HG03135 (cell line): ENCODE measurements at regions not wholly inside any gene's neighbourhood (a gene's known extent, or its start where the extent isn't known, plus 50 kb on each side); places are given as distances from the start of the nearest gene placed in this dataset.
"Not testable (repeated sequence)": the region's sequence is repeated elsewhere in the genome, so short reads cannot be mapped to it uniquely, and the experiment has no call there.

Experiments
- ATAC-seq: cut with Tn5 transposase; IDR thresholded peaks from one replicate; pipeline ENCODE4 v1.9.1; 2021; ENCODE audit warnings: mild to moderate bottlenecking, moderate library complexity; ENCODE audit not compliant: unreplicated experiment

DNA sequence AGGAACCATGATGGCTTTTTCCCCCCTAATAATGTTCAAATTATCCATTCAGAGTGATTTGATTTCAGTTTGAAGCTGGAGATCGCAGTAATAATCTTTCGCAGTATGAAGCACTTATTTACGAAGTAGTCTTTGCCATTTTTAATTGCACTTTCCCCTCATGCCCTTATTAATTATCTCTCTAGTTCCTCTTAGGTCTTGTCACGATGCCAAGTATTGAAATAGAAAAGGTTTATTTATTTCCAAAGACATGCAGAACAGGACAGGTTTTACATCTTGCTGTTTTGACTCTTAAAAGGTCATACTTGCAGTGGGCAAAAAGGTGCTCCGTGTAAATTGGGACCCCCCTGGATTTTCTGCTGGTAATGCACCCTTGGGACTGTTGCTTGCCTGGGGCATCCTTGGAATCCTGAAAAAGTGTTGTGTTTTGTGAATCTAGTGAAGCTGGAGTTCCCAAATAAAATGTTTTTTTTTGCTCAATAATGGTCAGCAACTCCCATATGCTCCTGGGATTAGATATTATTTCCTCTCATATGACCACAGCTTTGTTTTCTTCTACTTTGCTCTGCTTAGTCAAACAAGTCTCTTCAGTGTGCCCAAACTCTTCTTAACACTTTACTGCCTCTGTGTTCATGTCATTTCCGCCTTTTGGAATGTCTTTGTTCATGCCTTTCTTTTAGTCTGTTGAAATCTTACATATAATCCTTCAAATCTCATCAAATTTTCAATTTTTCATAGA, 278.3 kb downstream of the TMEM38B start:
- ATAC-seq = no peak

- no peak for ATAC-seq
Observed at GRCh38 chr9:105973951-105974351, 279.6 kb downstream of the TMEM38B start.

DNA sequence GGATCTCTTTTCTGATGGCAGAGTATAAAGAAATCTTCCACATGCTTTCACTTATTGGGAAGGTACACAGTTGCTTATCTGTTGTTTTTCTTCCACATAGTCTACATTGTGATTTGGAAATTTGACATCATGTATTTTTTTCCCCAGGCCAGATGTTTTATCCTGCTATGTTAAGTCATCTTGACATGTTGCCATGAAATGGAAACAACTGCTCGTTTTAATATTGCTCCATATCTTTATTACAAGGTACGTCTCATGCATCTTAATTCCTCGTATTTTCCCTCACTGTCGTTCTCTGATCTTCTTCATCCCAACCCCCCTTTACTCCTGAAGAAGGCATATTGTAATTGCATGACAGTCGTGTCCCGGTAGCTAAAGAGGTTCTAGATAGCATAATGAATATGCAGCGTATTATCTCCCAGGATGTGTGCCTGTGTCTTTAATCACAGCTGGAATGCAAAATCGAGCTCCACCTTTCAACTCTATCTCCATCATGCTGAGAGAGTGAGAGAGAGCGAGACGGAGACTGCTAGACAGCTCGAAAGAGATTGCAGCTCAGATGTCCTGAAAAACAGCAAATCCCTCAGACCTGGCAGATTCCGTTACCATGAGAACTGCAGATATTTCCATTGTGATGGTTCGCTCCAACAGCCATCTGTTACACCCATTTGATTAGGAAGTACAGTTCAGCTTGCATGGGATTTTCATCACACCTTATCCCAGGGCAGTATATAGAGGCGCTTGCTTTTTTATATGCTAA, 281.7 kb downstream of the TMEM38B start:
- ATAC-seq = no peak

- no peak for ATAC-seq
Observed at GRCh38 chr9:105978336-105978735, 284.0 kb downstream of the TMEM38B start.

- no peak for ATAC-seq
Observed at GRCh38 chr9:105978826-105979225, 284.5 kb downstream of the TMEM38B start.

- ATAC-seq = no peak
Observed at GRCh38 chr9:105979290-105979689, 284.9 kb downstream of the TMEM38B start.

DNA sequence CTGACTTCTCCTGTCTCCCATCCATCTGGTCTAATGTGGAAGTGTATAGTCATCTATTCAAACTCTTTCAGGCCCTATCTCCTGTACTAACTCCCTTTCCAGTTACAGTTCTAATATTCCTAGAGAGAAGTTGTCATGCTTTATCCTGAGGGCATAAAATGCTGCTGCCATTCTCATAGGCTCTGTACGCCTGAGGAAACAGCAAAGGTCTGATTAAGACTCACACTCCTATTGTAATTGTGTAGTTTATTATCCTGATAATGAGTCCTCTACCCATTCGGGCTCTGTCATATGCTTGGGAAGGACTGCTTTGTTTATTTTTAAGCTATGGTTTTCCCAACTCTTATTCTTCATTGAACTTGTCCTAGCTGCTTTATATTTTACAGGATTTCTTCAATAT, 290.4 kb downstream of the TMEM38B start:
- ATAC-seq = no peak

- no peak for ATAC-seq
Observed at GRCh38 chr9:105993116-105993854, 298.9 kb downstream of the TMEM38B start.

DNA sequence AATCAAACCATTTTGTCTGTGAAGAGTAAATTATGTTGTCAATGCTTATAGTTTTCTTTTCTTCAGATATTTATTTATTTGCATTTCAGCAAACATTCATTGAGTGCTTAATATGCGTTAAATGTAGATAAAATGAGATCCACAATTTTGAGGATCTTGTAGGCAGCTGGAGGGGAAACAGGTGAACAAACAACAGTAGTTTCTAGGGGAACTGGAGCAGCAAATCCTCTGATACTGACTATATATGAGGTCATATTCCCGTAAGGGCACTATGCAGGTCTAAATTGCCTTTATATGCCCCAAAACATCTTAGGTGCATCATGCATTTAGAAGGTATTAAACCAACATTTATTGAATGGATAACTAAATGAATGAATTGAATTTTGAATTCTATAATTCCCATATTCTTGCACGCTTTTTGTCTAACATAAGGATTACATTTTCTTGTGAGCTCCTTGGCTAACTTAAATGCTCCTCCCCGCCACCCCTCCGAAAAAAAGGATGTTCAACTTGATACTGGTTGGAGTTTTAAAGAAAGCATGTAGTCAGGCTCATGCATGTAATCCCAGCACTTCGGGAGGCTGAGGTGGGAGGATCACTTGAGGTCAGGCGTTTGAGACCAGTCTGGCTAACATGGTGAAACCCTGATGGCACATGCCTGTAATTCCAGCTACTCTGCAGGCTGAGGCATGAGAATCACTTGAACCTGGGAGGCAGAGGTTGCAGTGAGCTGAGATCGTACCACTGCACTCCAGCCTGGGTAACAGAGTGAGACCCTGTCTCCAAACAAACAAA, 299.8 kb downstream of the TMEM38B start:
- no peak for ATAC-seq

DNA sequence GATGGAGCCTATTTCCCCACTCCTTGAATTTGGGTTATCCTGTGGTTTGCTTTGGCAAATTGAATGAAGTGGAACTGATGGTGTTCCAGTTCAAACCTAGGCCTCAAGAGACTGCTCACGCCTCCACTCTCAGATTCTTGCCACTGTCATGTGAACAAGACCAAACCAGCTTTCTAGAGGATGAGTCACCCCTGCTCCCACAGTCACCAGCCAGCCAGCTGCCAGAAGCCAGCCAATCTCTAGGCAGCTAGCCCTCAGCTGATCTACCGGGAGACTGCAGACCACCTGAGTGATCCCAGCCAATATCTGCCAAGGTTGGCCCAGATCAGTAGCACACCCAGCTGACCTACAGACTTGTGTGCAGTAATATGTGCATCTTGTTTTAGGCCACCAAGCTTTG, 300.6 kb downstream of the TMEM38B start:
- no peak for ATAC-seq

GRCh38 chr9:106017198-106017740, 322.9 kb downstream of the TMEM38B start:
- no peak for ATAC-seq

GRCh38 chr9:106019039-106019680, 324.8 kb downstream of the TMEM38B start:
- ATAC-seq = no peak

DNA sequence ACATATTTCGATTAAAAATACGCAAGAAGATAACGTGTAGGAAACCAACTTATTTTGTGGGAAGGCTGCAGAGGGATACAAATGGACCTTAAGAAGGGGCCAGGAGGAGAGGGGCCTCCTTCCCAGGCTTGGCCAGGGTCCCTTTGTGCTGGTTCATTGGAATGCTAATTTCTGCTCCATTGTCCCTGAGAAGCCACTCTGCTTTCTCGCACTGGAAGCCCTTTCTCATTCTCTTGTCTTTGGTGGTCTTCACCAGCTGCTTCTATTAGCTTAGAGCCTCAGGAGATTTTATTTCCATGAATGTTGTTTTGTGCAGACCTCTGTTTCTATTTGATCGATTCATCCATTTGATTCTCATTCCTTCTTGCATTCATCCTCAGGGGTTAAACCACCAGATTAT, 325.4 kb downstream of the TMEM38B start:
- no peak for ATAC-seq

- ATAC-seq = no peak
Observed at GRCh38 chr9:106020186-106020585, 325.8 kb downstream of the TMEM38B start.

- ATAC-seq = no peak
Observed at GRCh38 chr9:106023455-106023854, 329.1 kb downstream of the TMEM38B start.

DNA sequence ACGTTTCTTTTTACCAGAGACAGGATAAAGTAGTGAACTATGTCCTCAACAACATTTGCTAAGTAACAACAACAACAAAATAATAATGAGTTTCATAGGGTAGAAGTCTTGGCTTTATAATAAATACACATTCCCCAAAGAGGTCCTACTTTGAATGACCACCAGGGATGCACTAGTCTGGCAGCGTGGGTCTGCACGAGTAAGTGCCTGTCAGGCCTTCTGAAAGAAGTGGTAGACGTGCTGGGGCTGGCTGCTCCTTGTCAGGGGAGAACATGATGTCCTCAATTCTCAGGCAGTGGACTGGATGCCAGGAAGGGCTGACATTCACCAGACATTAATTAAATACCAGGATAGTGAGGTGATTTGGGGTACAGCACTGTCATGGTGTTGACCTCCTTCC, 331.1 kb downstream of the TMEM38B start:
- no peak for ATAC-seq

DNA sequence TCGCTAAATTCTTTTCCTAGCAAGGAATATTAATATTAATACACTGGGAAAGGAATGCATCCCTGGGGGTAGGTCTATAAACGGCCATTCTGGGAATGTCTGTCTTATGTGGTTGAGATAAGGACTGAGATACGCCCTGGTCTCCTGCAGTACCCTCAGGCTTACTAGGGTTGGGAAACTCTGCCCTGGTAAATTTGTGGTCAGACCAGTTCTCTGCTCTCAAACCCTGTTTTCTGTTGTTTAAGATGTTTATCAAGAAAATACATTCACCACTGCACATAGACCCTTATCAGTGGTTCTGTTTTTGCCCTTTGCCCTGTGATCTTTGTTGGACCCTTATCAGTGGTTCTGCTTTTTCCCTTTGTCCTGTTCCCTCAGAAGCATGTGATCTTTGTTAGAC, 335.8 kb downstream of the TMEM38B start:
- ATAC-seq = not testable (repeated sequence)

DNA sequence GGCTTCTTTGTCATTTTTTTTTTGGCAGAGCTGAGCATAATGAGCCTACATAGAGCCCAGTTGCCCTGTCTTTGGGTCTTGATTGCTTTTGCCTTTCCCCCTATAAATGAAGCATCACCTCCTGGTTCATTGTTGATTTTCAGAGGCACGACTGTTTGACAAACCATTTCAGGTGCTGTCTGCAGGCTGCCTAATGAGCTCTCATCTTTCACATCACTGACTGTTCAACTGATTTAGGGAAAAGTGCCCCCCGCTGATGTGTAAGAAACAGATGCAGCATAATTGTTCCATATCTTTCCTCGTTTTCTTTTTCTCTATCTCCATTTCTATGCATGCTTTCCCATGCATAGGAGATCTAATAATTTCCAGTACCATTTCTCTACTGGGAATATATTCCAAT, 338.6 kb downstream of the TMEM38B start:
- ATAC-seq = no peak

- no peak for ATAC-seq
Observed at GRCh38 chr9:106035806-106036205, 341.5 kb downstream of the TMEM38B start.
